Panc1 (cell line): ENCODE measurements at regions not wholly inside any gene's neighbourhood (a gene's known extent, or its start where the extent isn't known, plus 50 kb on each side); places are given as distances from the start of the nearest gene placed in this dataset.

Experiments used
- ATAC-seq: fragments of 200-7000 bp; cut with Tn5 transposase; 2 replicates; pipeline ENCODE4 v1.9.1; 2020; ENCODE audit warnings: mild to moderate bottlenecking, moderate library complexity
- BruUV-seq: library from RNA; stranded (reverse); fragments of 400-500 nt; replicated peaks from 2 replicates; lab custom pipeline; 2021; lab: Mats Ljungman, UMichigan
- CTCF ChIA-PET: fragments of 300-600 bp; sonication (Branson Sonifier 250); formaldehyde crosslinking; loops from one replicate; lab custom pipeline; 2022; ENCODE audit warnings: antibody characterized with exemption; lab: Charles Lee
- POLR2A ChIA-PET: fragments of 300-600 bp; sonication (Branson Sonifier 250); formaldehyde crosslinking; loops from one replicate; lab custom pipeline; 2022; ENCODE audit warnings: antibody characterized with exemption; lab: Charles Lee
- DNase-seq: peaks from one replicate; pipeline ENCODE4 v3.0.0-alpha.2; 2010; ENCODE audit warnings: low read depth, low spot score
- H3K27ac ChIP-seq: 2 replicates; pipeline ENCODE4 v1.5.1; 2011; ENCODE audit warnings: mild to moderate bottlenecking, low read length, inconsistent platforms
- H3K27me3 ChIP-seq: fragments of 200-500 bp; sonication (Bioruptor generic); 2 replicates; pipeline ENCODE4 v1.6.0; 2014; ENCODE audit warnings: low read length, inconsistent platforms; ENCODE audit not compliant: control insufficient read depth, insufficient read depth
- H3K36me3 ChIP-seq: fragments of 200-500 bp; sonication (Bioruptor generic); 2 replicates; pipeline ENCODE4 v1.5.1; 2014; ENCODE audit warnings: inconsistent platforms, mild to moderate bottlenecking, low read length, moderate library complexity; ENCODE audit not compliant: control insufficient read depth, insufficient read depth
- H3K4me1 ChIP-seq: 2 replicates; pipeline ENCODE4 v1.5.1; 2011; ENCODE audit warnings: inconsistent platforms, mild to moderate bottlenecking, low read length, moderate library complexity; ENCODE audit not compliant: control insufficient read depth, insufficient read depth
- H3K4me3 ChIP-seq, 2 experiments: 2 replicates each; pipeline ENCODE4 v1.5.1; 2011 to 2012; ENCODE audit warnings: low read depth in 2 of 2, low read length in 2 of 2, mild to moderate bottlenecking in 2 of 2, inconsistent platforms in 1 of 2, moderate library complexity in 1 of 2
- H3K9me3 ChIP-seq: fragments of 200-500 bp; sonication (Bioruptor generic); 2 replicates; pipeline ENCODE4 v1.5.1; 2014; ENCODE audit warnings: low read depth, mild to moderate bottlenecking, inconsistent platforms, low read length, moderate library complexity; ENCODE audit not compliant: control insufficient read depth, insufficient read depth
- CTCF ChIP-seq: fragments of 450-650 bp; IDR thresholded peaks from 2 replicates; pipeline ENCODE4 v1.5.1; 2017; ENCODE audit warnings: mild to moderate bottlenecking
- POLR2AphosphoS5 ChIP-seq: IDR thresholded peaks from 2 replicates; pipeline ENCODE4 v1.6.1; 2012; ENCODE audit warnings: mild to moderate bottlenecking, low read depth, low read length, moderate library complexity
- REST ChIP-seq, 2 experiments: IDR thresholded peaks; 2 replicates each; pipeline ENCODE4 v1.6.1; 2011 to 2012; ENCODE audit warnings: low read depth in 2 of 2, control low read depth in 1 of 2, low read length in 1 of 2, mild to moderate bottlenecking in 1 of 2, moderate library complexity in 1 of 2; ENCODE audit not compliant: insufficient read depth in 1 of 2
- SIN3A ChIP-seq: IDR thresholded peaks from 2 replicates; pipeline ENCODE4 v1.6.1; 2012; ENCODE audit warnings: low read depth, mild to moderate bottlenecking, low read length, moderate library complexity, borderline replicate concordance; ENCODE audit not compliant: insufficient read depth
- TCF7L2 ChIP-seq: IDR thresholded peaks from 2 replicates; pipeline ENCODE4 v1.6.1; 2011; ENCODE audit warnings: mild to moderate bottlenecking, low read depth, low read length, inconsistent platforms
- in situ Hi-C: cut with HindIII; loops from 2 replicates; pipeline ENCODE4 v1.10.0; 2016; ENCODE audit warnings: low sequenced_read_pairs, low pct_unique_long_range_greater_than_20kb
- intact Hi-C: fragments of 100-400 bp; cut with micrococcal nuclease; formaldehyde crosslinking; loops from one replicate; pipeline ENCODE4 v1.10.0; 2022; ENCODE audit not compliant: unreplicated experiment

- no peak overlapping the region for H3K4me3 ChIP-seq
- CTCF ChIA-PET: no interaction called here
- no TSS peak for BruUV-seq
- DNase-seq (no peak), ATAC-seq (no peak)
- H3K27ac ChIP-seq: no peak overlapping the region
- H3K27me3 ChIP-seq: no peaks in the 10 kb centered on the region
- no peaks in the 10 kb centered on the region for H3K4me1 ChIP-seq
- in situ Hi-C loops (no loop called here), intact Hi-C loops (no loop called here)
- no peaks in the 10 kb centered on the region for H3K9me3 ChIP-seq
- H3K36me3 ChIP-seq: no peaks in the 10 kb centered on the region
- TF ChIP-seq CTCF (no peak), SIN3A (no peak), POLR2AphosphoS5 (no peak), REST (IDR thresholded peaks at IDR 0.05; ENCODE audit: insufficient read depth in 1 of 2, low read depth in 2 of 2, low read length in 1 of 2) (no peak), TCF7L2 (no peak)
- POLR2A ChIA-PET: no interaction called here
Observed at GRCh38 chrX:80266287-80266686, 154.0 kb upstream of the TENT5D start.

GRCh38 chrX:80266979-80267378 lies 153.3 kb upstream of the TENT5D start:
- no peak for DNase-seq
- intact Hi-C loops: no loop called here

More at GRCh38 chrX:80266979-80267378, 153.3 kb upstream of the TENT5D start:
- ChIA-PET CTCF (no interaction called here), POLR2A (no interaction called here)
- TF ChIP-seq SIN3A: no peak
- no peak for TF ChIP-seq REST (IDR thresholded peaks at IDR 0.05; ENCODE audit: insufficient read depth in 1 of 2, low read depth in 2 of 2, low read length in 1 of 2)
- TF ChIP-seq CTCF: no peak
- TF ChIP-seq POLR2AphosphoS5: no peak
- TF ChIP-seq TCF7L2: no peak
- H3K36me3 ChIP-seq: no peaks in the 10 kb centered on the region
- no peak overlapping the region for H3K4me3 ChIP-seq
- no peaks in the 10 kb centered on the region for H3K9me3 ChIP-seq
- H3K4me1 ChIP-seq: no peaks in the 10 kb centered on the region
- ATAC-seq: no peak
- H3K27ac ChIP-seq: no peak overlapping the region
- in situ Hi-C loops: no loop called here
- no peaks in the 10 kb centered on the region for H3K27me3 ChIP-seq
- no TSS peak for BruUV-seq
